HepG2 (cell line): ENCODE measurements at regions not wholly inside any gene's neighbourhood (a gene's known extent, or its start where the extent isn't known, plus 50 kb on each side); places are given as distances from the start of the nearest gene placed in this dataset.

Source experiments
- ATAC-seq: fragments of 200-7000 bp; cut with Tn5 transposase; 3 replicates; pipeline ENCODE4 v1.9.1; 2020; ENCODE audit warnings: mild to moderate bottlenecking, moderate library complexity
- BruUV-seq: library from RNA; stranded (reverse); fragments of 400-500 nt; replicated peaks from 2 replicates; lab custom pipeline; 2021; lab: Mats Ljungman, UMichigan
- CTCF ChIA-PET: fragments of 300-600 bp; formaldehyde crosslinking; extraction: SDS; loops from one replicate; lab custom pipeline; 2021; ENCODE audit warnings: low total read pairs, inconsistent platforms, low intra/inter-chr PET ratio; lab: Yijun Ruan, JAX
- POLR2A ChIA-PET: fragments of 350-600 bp; sonication (Branson Sonifier 250); formaldehyde crosslinking; loops from one replicate; lab custom pipeline; 2020; ENCODE audit warnings: antibody characterized with exemption, inconsistent platforms; lab: Yijun Ruan, JAX
- DNase-seq: peaks from one replicate; pipeline ENCODE4 v3.0.0-alpha.2; 2015; ENCODE audit warnings: low spot score
- FAIRE-seq: peaks from 3 replicates; lab custom pipeline; 2011; peaks lifted over from hg19 to GRCh38; lab: Jason Lieb, UNC
- H2AFZ ChIP-seq: one replicate; pipeline ENCODE4 v1.6.1; 2011; ENCODE audit warnings: low read length, inconsistent platforms
- H3K27ac ChIP-seq: fragments of 300-600 bp; 3 replicates; pipeline ENCODE4 v1.8.0; 2011; ENCODE audit warnings: mixed run types, mild to moderate bottlenecking, mixed read lengths, low read length, inconsistent platforms; ENCODE audit not compliant: insufficient read depth; ENCODE audit errors: extremely low read length
- H3K27me3 ChIP-seq, 2 experiments: fragments of 200-600 bp in 1 of 2; 2 replicates in 1 of 2; 3 replicates in 1 of 2; pipeline versions ENCODE4 v1.6.0 to v1.8.0; 2011; ENCODE audit warnings: low read length in 2 of 2, mild to moderate bottlenecking in 2 of 2, moderate library complexity in 2 of 2, inconsistent platforms in 1 of 2; ENCODE audit not compliant: insufficient read depth in 2 of 2, control insufficient read depth in 1 of 2
- H3K36me3 ChIP-seq, 2 experiments: fragments of 200-600 bp in 1 of 2; replicated peaks in 1 of 2; 2 replicates in 1 of 2; 3 replicates in 1 of 2; pipeline versions ENCODE4 v1.5.1 to v1.8.0; 2011; ENCODE audit warnings: low read length in 2 of 2, inconsistent platforms in 1 of 2; ENCODE audit not compliant: insufficient read depth in 2 of 2, control insufficient read depth in 1 of 2
- H3K4me1 ChIP-seq: 2 replicates; pipeline ENCODE4 v1.5.1; 2012; ENCODE audit warnings: low read length, inconsistent platforms; ENCODE audit not compliant: insufficient read depth
- H3K4me2 ChIP-seq: 2 replicates; pipeline ENCODE4 v1.6.0; 2011; ENCODE audit warnings: low read depth, low read length, inconsistent platforms
- H3K4me3 ChIP-seq, 3 experiments: fragments of 200-600 bp in 1 of 3; sonication (generic), shearing (Covaris generic) in 1 of 3; replicated peaks in 1 of 3; 2 replicates each; pipeline ENCODE4 v1.5.1; 2011 to 2016; ENCODE audit warnings: low read length in 3 of 3, inconsistent platforms in 2 of 3, low read depth in 2 of 3, mild to moderate bottlenecking in 2 of 3, control low read depth in 1 of 3, mixed read lengths in 1 of 3; ENCODE audit not compliant: insufficient read depth in 1 of 3
- H3K79me2 ChIP-seq: one replicate; pipeline ENCODE4 v1.6.1; 2011; ENCODE audit warnings: low read length, inconsistent platforms; ENCODE audit not compliant: insufficient read depth
- H3K9ac ChIP-seq: 2 replicates; pipeline ENCODE4 v1.6.0; 2011; ENCODE audit warnings: mild to moderate bottlenecking, low read depth, low read length, inconsistent platforms; ENCODE audit not compliant: insufficient read depth
- H3K9me3 ChIP-seq: 2 replicates; pipeline ENCODE4 v1.5.1; 2012; ENCODE audit warnings: mild to moderate bottlenecking, low read length
- H4K20me1 ChIP-seq: 2 replicates; pipeline ENCODE4 v1.6.0; 2011; ENCODE audit warnings: inconsistent platforms, mild to moderate bottlenecking, low read length, moderate library complexity; ENCODE audit not compliant: insufficient read depth
- NPAS2 ChIP-seq: sonication (generic); formaldehyde crosslinking; IDR thresholded peaks from 2 replicates; pipeline ENCODE4 v1.8.0; 2022; ENCODE audit warnings: mild to moderate bottlenecking, missing genetic modification reagents, borderline replicate concordance
- SALL2 ChIP-seq: sonication (generic); formaldehyde crosslinking; IDR thresholded peaks from 2 replicates; pipeline ENCODE4 v1.8.1; 2023; ENCODE audit warnings: mild to moderate bottlenecking, missing genetic modification reagents, inconsistent platforms
- SRSF9 ChIP-seq: fragments of 200-400 bp; formaldehyde crosslinking; IDR thresholded peaks from 2 replicates; pipeline ENCODE4 v1.6.1; 2018; ENCODE audit warnings: borderline replicate concordance, mild to moderate bottlenecking, low read depth, low read length; ENCODE audit not compliant: insufficient read depth, poor library complexity, severe bottlenecking
- TBX3 ChIP-seq: fragments of 450-650 bp; IDR thresholded peaks from 2 replicates; pipeline ENCODE4 v1.6.1; 2017; ENCODE audit warnings: antibody characterized with exemption, mild to moderate bottlenecking, inconsistent platforms, borderline replicate concordance
- TCF12 ChIP-seq, 2 experiments: fragments of 450-650 bp in 1 of 2; sonication (generic) in 1 of 2; formaldehyde crosslinking in 1 of 2; IDR thresholded peaks; 2 replicates each; pipeline versions ENCODE4 v1.6.1 to v1.8.0; 2017 to 2022; ENCODE audit warnings: antibody characterized with exemption in 1 of 2, mild to moderate bottlenecking in 1 of 2, missing genetic modification reagents in 1 of 2, moderate library complexity in 1 of 2
- ZBTB21 ChIP-seq: sonication (generic); formaldehyde crosslinking; IDR thresholded peaks from 2 replicates; pipeline ENCODE4 v1.4.0; 2020; ENCODE audit warnings: missing genetic modification reagents
- ZNF17 ChIP-seq: sonication (generic); formaldehyde crosslinking; IDR thresholded peaks from 2 replicates; pipeline ENCODE4 v1.5.0; 2020; ENCODE audit warnings: mild to moderate bottlenecking, missing genetic modification reagents
- ZNF251 ChIP-seq: sonication (generic); formaldehyde crosslinking; IDR thresholded peaks from 2 replicates; pipeline ENCODE4 v1.9.0; 2021; ENCODE audit warnings: mild to moderate bottlenecking, missing genetic modification reagents
- ZNF256 ChIP-seq: sonication (generic); formaldehyde crosslinking; conservative IDR thresholded peaks from 2 replicates; pipeline ENCODE4 v1.4.0; 2020; ENCODE audit warnings: missing genetic modification reagents
- ZNF75D ChIP-seq: sonication (generic); formaldehyde crosslinking; IDR thresholded peaks from 2 replicates; pipeline ENCODE4 v1.8.1; 2023; ENCODE audit warnings: missing genetic modification reagents, mild to moderate bottlenecking, borderline replicate concordance
- WGBS: methylation state at CpG from one replicate; pipeline ENCODE4 v1.1.6; 2017; ENCODE audit warnings: low lambda C conversion rate; 5-methylcytosine and 5-hydroxymethylcytosine counted together
- in situ Hi-C: cut with HindIII; loops from 2 replicates; pipeline ENCODE4 v1.10.0; 2017; ENCODE audit warnings: low pct_unique_long_range_greater_than_20kb; ENCODE audit not compliant: extremely low pct_ligation_motif_present
- intact Hi-C: fragments of 100-400 bp; cut with micrococcal nuclease; formaldehyde crosslinking; loops from one replicate; pipeline ENCODE4 v1.10.0; 2022; ENCODE audit not compliant: unreplicated experiment
- TF ChIP-seq, protein P1 (sequence below): sonication (generic); IDR thresholded peaks from 2 replicates; pipeline ENCODE4 v1.6.1; 2016; ENCODE audit warnings: low read depth, borderline replicate concordance
- TF ChIP-seq, protein P2 (sequence below): conservative IDR thresholded peaks from 2 replicates; pipeline ENCODE4 v1.6.1; 2018; ENCODE audit warnings: missing genetic modification reagents

DNA sequence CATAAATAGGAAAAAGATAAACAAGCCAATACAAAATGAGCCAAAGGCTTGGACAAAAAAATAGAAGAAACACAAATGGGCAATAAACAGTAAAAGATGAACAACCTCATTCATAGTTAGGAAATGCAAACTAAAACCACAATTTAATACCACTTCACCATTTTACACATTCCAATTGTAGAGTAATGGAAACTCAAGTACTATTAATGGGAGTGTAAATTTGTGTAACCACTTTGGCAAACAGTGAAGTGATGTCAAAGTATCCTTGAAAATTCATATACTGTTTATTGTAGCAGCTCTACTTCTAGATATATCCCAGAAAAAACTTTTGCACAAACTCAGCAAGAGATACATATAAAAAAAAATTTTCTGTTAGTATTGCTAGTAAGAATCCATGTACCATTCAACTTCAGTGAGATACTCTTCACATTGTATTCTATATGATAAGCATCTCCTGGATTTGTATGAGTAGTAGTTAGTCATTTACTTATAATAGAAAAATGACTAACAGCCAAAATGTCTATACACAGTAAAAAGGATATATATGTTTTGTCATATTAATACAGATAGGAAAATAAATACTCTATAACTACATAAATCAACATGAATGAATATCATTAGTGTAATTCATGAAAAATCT is 229.8 kb downstream of the DKK2 start:
- TF ChIP-seq ZNF256 (CRISPR knock-in tag) (no peak), SRSF9 (no peak)
- ATAC-seq (no peak), DNase-seq (no peak), FAIRE-seq (no peak)
- no peaks in the 10 kb centered on the region for H3K36me3 ChIP-seq
- H2AFZ ChIP-seq, result no peak overlapping the region
- BruUV-seq, result no TSS peak
- ChIA-PET CTCF (no interaction called here), POLR2A (no interaction called here)
- no peaks in the 10 kb centered on the region for H3K79me2 ChIP-seq
- H3K4me1 ChIP-seq, result no peaks in the 10 kb centered on the region
- H3K9ac ChIP-seq, result no peak overlapping the region
- H3K4me2 ChIP-seq, result no peak overlapping the region
- H3K4me3 ChIP-seq, result no peak overlapping the region
- no peaks in the 10 kb centered on the region for H3K9me3 ChIP-seq
- intact Hi-C loops (loop anchor here (5.0 to 10.0 kb wide), 2 partner anchors 439 to 541 kb away; partner anchors contain the start of gene GIMD1), in situ Hi-C loops (loop anchor here (25.0 kb wide), 1 partner anchor 444 kb away; the partner anchor contains the start of gene GIMD1)
- H3K27me3 ChIP-seq, result no peaks in the 10 kb centered on the region
- no peaks in the 10 kb centered on the region for H4K20me1 ChIP-seq
- no peak overlapping the region for H3K27ac ChIP-seq

DNA sequence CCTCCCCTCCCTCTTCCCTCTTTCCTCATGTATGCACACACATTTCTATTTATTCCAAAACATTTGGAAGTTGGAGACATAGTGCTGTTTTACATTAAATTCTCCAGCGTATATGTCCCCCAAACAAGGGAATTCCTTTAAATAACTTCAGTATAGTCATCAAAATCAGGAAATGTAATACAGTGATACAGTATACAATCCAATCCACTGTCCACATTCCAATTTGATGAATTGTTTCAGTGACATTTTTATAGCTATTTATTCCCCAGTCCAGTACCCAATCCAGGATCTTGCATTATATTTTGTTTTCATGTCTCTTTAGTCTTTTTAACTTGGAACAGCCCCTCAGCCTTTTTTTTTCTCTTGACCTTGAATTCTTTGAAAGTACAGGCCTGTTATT is 233.0 kb downstream of the DKK2 start:
- TF ChIP-seq NPAS2 (no peak), ZNF17 (CRISPR knock-in tag) (no peak), SALL2 (CRISPR knock-in tag) (no peak), ZNF251 (CRISPR knock-in tag) (no peak), TCF12 (IDR thresholded peaks at IDR 0.05) (no peak), TCF12 (CRISPR knock-in tag; IDR thresholded peaks at IDR 0.05) (no peak), TBX3 (no peak), ZBTB21 (CRISPR knock-in tag) (no peak), ZNF75D (no peak)
- TF ChIP-seq, protein P1, sequence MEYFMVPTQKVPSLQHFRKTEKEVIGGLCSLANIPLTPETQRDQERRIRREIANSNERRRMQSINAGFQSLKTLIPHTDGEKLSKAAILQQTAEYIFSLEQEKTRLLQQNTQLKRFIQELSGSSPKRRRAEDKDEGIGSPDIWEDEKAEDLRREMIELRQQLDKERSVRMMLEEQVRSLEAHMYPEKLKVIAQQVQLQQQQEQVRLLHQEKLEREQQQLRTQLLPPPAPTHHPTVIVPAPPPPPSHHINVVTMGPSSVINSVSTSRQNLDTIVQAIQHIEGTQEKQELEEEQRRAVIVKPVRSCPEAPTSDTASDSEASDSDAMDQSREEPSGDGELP, result no peak
- TF ChIP-seq, protein P2, sequence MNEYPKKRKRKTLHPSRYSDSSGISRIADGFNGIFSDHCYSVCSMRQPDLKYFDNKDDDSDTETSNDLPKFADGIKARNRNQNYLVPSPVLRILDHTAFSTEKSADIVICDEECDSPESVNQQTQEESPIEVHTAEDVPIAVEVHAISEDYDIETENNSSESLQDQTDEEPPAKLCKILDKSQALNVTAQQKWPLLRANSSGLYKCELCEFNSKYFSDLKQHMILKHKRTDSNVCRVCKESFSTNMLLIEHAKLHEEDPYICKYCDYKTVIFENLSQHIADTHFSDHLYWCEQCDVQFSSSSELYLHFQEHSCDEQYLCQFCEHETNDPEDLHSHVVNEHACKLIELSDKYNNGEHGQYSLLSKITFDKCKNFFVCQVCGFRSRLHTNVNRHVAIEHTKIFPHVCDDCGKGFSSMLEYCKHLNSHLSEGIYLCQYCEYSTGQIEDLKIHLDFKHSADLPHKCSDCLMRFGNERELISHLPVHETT (CRISPR knock-in tag), result no peak
- no peak overlapping the region for H3K27ac ChIP-seq
- FAIRE-seq (no peak), ATAC-seq (no peak), DNase-seq (no peak)
- ChIA-PET CTCF (no interaction called here), POLR2A (no interaction called here)
- H3K79me2 ChIP-seq, result no peaks in the 10 kb centered on the region
- no peaks in the 10 kb centered on the region for H4K20me1 ChIP-seq
- WGBS, result 29% methylated on average over 1 of the region's 1 CpG
- H3K9ac ChIP-seq, result no peak overlapping the region
- H2AFZ ChIP-seq, result no peak overlapping the region
- BruUV-seq, result no TSS peak
- no peak overlapping the region for H3K4me2 ChIP-seq
- in situ Hi-C loops (loop anchor here (25.0 kb wide), 1 partner anchor 441 kb away; the partner anchor contains the start of gene GIMD1), intact Hi-C loops (loop anchor here (10.0 kb wide), 1 partner anchor 538 kb away; no protein-coding TSS in a partner anchor)
- no peaks in the 10 kb centered on the region for H3K4me1 ChIP-seq
- H3K9me3 ChIP-seq, result no peaks in the 10 kb centered on the region
- H3K36me3 ChIP-seq, result no peaks in the 10 kb centered on the region
- no peak overlapping the region for H3K4me3 ChIP-seq
- H3K27me3 ChIP-seq, result no peaks in the 10 kb centered on the region
